CD4-positive, alpha-beta memory T cell (primary cell): ENCODE measurements at regions not wholly inside any gene's neighbourhood (a gene's known extent, or its start where the extent isn't known, plus 50 kb on each side); places are given as distances from the start of the nearest gene placed in this dataset.

Source experiments
- CTCF ChIA-PET: fragments of 350-600 bp; sonication (Branson Sonifier 250); formaldehyde crosslinking; loops from one replicate; lab custom pipeline; 2021; ENCODE audit warnings: inconsistent platforms; ENCODE audit not compliant: partially characterized antibody; lab: Charles Lee
- POLR2A ChIA-PET: fragments of 350-600 bp; sonication (Branson Sonifier 250); formaldehyde crosslinking; loops from one replicate; lab custom pipeline; 2021; ENCODE audit not compliant: partially characterized antibody; lab: Charles Lee
- DNase-seq, 5 donors: peaks; one replicate each; pipeline versions ENCODE4 v3.0.0 to v3.0.0-alpha.2; 2020 to 2022; ENCODE audit warnings: mixed read lengths in 1 of 5
- H3K27ac ChIP-seq: one replicate; pipeline ENCODE4 v1.7.0; 2013; ENCODE audit warnings: low read depth, low read length
- H3K27me3 ChIP-seq: 2 replicates; pipeline ENCODE4 v1.7.0; 2013; ENCODE audit warnings: mild to moderate bottlenecking, low read length, moderate library complexity; ENCODE audit not compliant: insufficient read depth
- H3K36me3 ChIP-seq: 2 replicates; pipeline ENCODE4 v1.7.0; 2013; ENCODE audit warnings: mild to moderate bottlenecking, low read length, moderate library complexity; ENCODE audit not compliant: insufficient read depth
- H3K4me1 ChIP-seq: 2 replicates; pipeline ENCODE4 v1.7.0; 2013; ENCODE audit warnings: mild to moderate bottlenecking, low read length, moderate library complexity; ENCODE audit not compliant: insufficient read depth
- H3K4me3 ChIP-seq, 2 donors: one replicate each; pipeline ENCODE4 v1.7.0; 2013; ENCODE audit warnings: low read length in 2 of 2, mild to moderate bottlenecking in 1 of 2
- H3K9me3 ChIP-seq, 2 donors: one replicate each; pipeline ENCODE4 v1.7.0; 2013; ENCODE audit warnings: low read length in 2 of 2, control low read depth in 1 of 2; ENCODE audit not compliant: control insufficient read depth in 1 of 2
- H3K27ac Mint-ChIP-seq, 7 donors: one replicate each; pipeline ENCODE4 v1.8.0; 2020 to 2021; ENCODE audit warnings: mixed read lengths in 7 of 7, mild to moderate bottlenecking in 6 of 7, inconsistent platforms in 3 of 7, moderate library complexity in 3 of 7
- H3K27me3 Mint-ChIP-seq, 2 donors: one replicate each; pipeline ENCODE4 v1.8.0; 2020 to 2021; ENCODE audit warnings: mixed read lengths in 2 of 2
- H3K36me3 Mint-ChIP-seq, 2 donors: one replicate each; pipeline ENCODE4 v1.8.0; 2020 to 2021; ENCODE audit warnings: mixed read lengths in 2 of 2, inconsistent platforms in 1 of 2, mild to moderate bottlenecking in 1 of 2
- H3K4me1 Mint-ChIP-seq, 4 donors: one replicate each; pipeline ENCODE4 v1.8.0; 2020 to 2021; ENCODE audit warnings: mixed read lengths in 4 of 4, mild to moderate bottlenecking in 1 of 4
- H3K4me3 Mint-ChIP-seq, 8 donors: one replicate each; pipeline ENCODE4 v1.8.0; 2020 to 2021; ENCODE audit warnings: mixed read lengths in 8 of 8, mild to moderate bottlenecking in 7 of 8, moderate library complexity in 6 of 8, inconsistent platforms in 3 of 8
- H3K9me3 Mint-ChIP-seq, 8 donors: one replicate each; pipeline ENCODE4 v1.8.0; 2020 to 2021; ENCODE audit warnings: mixed read lengths in 8 of 8, mild to moderate bottlenecking in 5 of 8, inconsistent platforms in 3 of 8, moderate library complexity in 1 of 8
- intact Hi-C: fragments of 100-400 bp; cut with micrococcal nuclease; formaldehyde crosslinking; loops from one replicate; pipeline ENCODE4 v1.15.1; 2023

- H3K36me3 ChIP-seq, result no peaks in the 10 kb centered on the region
- H3K27ac ChIP-seq, result no peak overlapping the region
- ChIA-PET CTCF (no interaction called here), POLR2A (no interaction called here)
- H3K27me3 Mint-ChIP-seq, result peaks cover 8 to 9% of the 10 kb centered on the region in 2 donors
- no peaks in the 10 kb centered on the region for H3K9me3 Mint-ChIP-seq
- H3K9me3 ChIP-seq, result no peaks in the 10 kb centered on the region
- H3K36me3 Mint-ChIP-seq, result no peaks in the 10 kb centered on the region
- H3K4me1 Mint-ChIP-seq, result no peaks in the 10 kb centered on the region
- H3K4me3 Mint-ChIP-seq, result no peak overlapping the region
- no peak for DNase-seq
- H3K4me3 ChIP-seq, result no peak overlapping the region
- intact Hi-C loops, result no loop called here
- H3K27ac Mint-ChIP-seq, result no peak overlapping the region
- H3K4me1 ChIP-seq, result no peaks in the 10 kb centered on the region
- H3K27me3 ChIP-seq, result no peaks in the 10 kb centered on the region
Measured at GRCh38 chr16:66066404-66066803, 300.1 kb upstream of the CDH5 start.

- ChIA-PET CTCF (no interaction called here), POLR2A (no interaction called here)
- Histone ChIP-seq H3K27ac (no peak overlapping the region), H3K4me3 (no peak overlapping the region), H3K9me3 (no peaks in the 10 kb centered on the region), H3K36me3 (no peaks in the 10 kb centered on the region), H3K4me1 (no peaks in the 10 kb centered on the region), H3K27me3 (no peaks in the 10 kb centered on the region)
- no peak for DNase-seq
- Mint-ChIP-seq H3K4me3 (no peak overlapping the region), H3K36me3 (no peaks in the 10 kb centered on the region), H3K27ac (no peak overlapping the region), H3K4me1 (no peaks in the 10 kb centered on the region), H3K9me3 (no peaks in the 10 kb centered on the region), H3K27me3 (peaks cover 8 to 11% of the 10 kb centered on the region in 2 donors)
- intact Hi-C loops, result no loop called here
Measured at GRCh38 chr16:66065925-66066324, 300.6 kb upstream of the CDH5 start.

GRCh38 chr16:66064801-66065530, 301.5 kb upstream of the CDH5 start:
- Mint-ChIP-seq H3K27me3 (peaks cover 6 to 9% of the 10 kb centered on the region in 2 donors), H3K9me3 (no peaks in the 10 kb centered on the region), H3K36me3 (no peaks in the 10 kb centered on the region), H3K27ac (no peak overlapping the region), H3K4me1 (no peaks in the 10 kb centered on the region), H3K4me3 (no peak overlapping the region)
- Histone ChIP-seq H3K36me3 (no peaks in the 10 kb centered on the region), H3K9me3 (no peaks in the 10 kb centered on the region), H3K27ac (no peak overlapping the region), H3K4me3 (no peak overlapping the region), H3K4me1 (no peaks in the 10 kb centered on the region), H3K27me3 (no peaks in the 10 kb centered on the region)
- ChIA-PET CTCF (no interaction called here), POLR2A (no interaction called here)
- intact Hi-C loops, result no loop called here
- DNase-seq, result no peak

GRCh38 chr16:66058832-66059231, 307.7 kb upstream of the CDH5 start:
- intact Hi-C loops, result no loop called here
- H3K27me3 Mint-ChIP-seq, result peaks cover 5 to 12% of the 10 kb centered on the region in 2 donors
- H3K27me3 ChIP-seq, result no peaks in the 10 kb centered on the region
- CTCF ChIA-PET, result no interaction called here
- H3K4me1 ChIP-seq, result no peaks in the 10 kb centered on the region
- no peak overlapping the region for H3K27ac ChIP-seq
- no peaks in the 10 kb centered on the region for H3K4me1 Mint-ChIP-seq
- POLR2A ChIA-PET, result no interaction called here
- no peak overlapping the region for H3K4me3 Mint-ChIP-seq
- H3K36me3 Mint-ChIP-seq, result no peaks in the 10 kb centered on the region
- no peak overlapping the region for H3K4me3 ChIP-seq
- H3K36me3 ChIP-seq, result no peaks in the 10 kb centered on the region
- H3K9me3 ChIP-seq, result no peaks in the 10 kb centered on the region
- H3K27ac Mint-ChIP-seq, result no peak overlapping the region
- no peak for DNase-seq
- no peaks in the 10 kb centered on the region for H3K9me3 Mint-ChIP-seq

GRCh38 chr16:66058172-66058691, 308.3 kb upstream of the CDH5 start:
- no peak overlapping the region for H3K27ac Mint-ChIP-seq
- no peaks in the 10 kb centered on the region for H3K36me3 ChIP-seq
- ChIA-PET CTCF (no interaction called here), POLR2A (no interaction called here)
- H3K4me3 ChIP-seq, result no peak overlapping the region
- H3K27me3 ChIP-seq, result no peaks in the 10 kb centered on the region
- no peak overlapping the region for H3K27ac ChIP-seq
- no peak overlapping the region for H3K4me3 Mint-ChIP-seq
- intact Hi-C loops, result no loop called here
- H3K4me1 ChIP-seq, result no peaks in the 10 kb centered on the region
- no peaks in the 10 kb centered on the region for H3K4me1 Mint-ChIP-seq
- no peak for DNase-seq
- H3K36me3 Mint-ChIP-seq, result no peaks in the 10 kb centered on the region
- H3K9me3 ChIP-seq, result no peaks in the 10 kb centered on the region
- no peaks in the 10 kb centered on the region for H3K9me3 Mint-ChIP-seq
- H3K27me3 Mint-ChIP-seq, result peaks cover 4 to 8% of the 10 kb centered on the region in 2 donors

- Mint-ChIP-seq H3K4me1 (no peaks in the 10 kb centered on the region), H3K4me3 (no peak overlapping the region), H3K36me3 (no peaks in the 10 kb centered on the region), H3K27me3 (peaks cover 0 to 8% of the 10 kb centered on the region in 2 donors), H3K27ac (no peak overlapping the region), H3K9me3 (no peaks in the 10 kb centered on the region)
- Histone ChIP-seq H3K27me3 (no peaks in the 10 kb centered on the region), H3K4me1 (no peaks in the 10 kb centered on the region), H3K9me3 (no peaks in the 10 kb centered on the region), H3K27ac (no peak overlapping the region), H3K36me3 (no peaks in the 10 kb centered on the region), H3K4me3 (no peak overlapping the region)
- intact Hi-C loops, result no loop called here
- DNase-seq, result no peak
- POLR2A ChIA-PET, result no interaction called here
- CTCF ChIA-PET, result no interaction called here
Measured at GRCh38 chr16:66057057-66057456, 309.4 kb upstream of the CDH5 start.

- Mint-ChIP-seq H3K4me1 (no peaks in the 10 kb centered on the region), H3K27me3 (peaks cover 0 to 3% of the 10 kb centered on the region in 2 donors)
- intact Hi-C loops, result no loop called here
Measured at GRCh38 chr16:66054095-66054494, 312.4 kb upstream of the CDH5 start.

More at GRCh38 chr16:66054095-66054494, 312.4 kb upstream of the CDH5 start:
- Mint-ChIP-seq H3K9me3 (peaks cover 0 to 4% (median 0%) of the 10 kb centered on the region in 8 donors), H3K27ac (no peak overlapping the region), H3K4me3 (no peak overlapping the region), H3K36me3 (no peaks in the 10 kb centered on the region)
- ChIA-PET POLR2A (no interaction called here), CTCF (no interaction called here)
- DNase-seq, result no peak
- Histone ChIP-seq H3K4me1 (no peaks in the 10 kb centered on the region), H3K27me3 (no peaks in the 10 kb centered on the region), H3K9me3 (no peaks in the 10 kb centered on the region), H3K27ac (no peak overlapping the region), H3K4me3 (no peak overlapping the region), H3K36me3 (no peaks in the 10 kb centered on the region)
